GM21529 (cell line): ENCODE measurements at regions not wholly inside any gene's neighbourhood (a gene's known extent, or its start where the extent isn't known, plus 50 kb on each side); places are given as distances from the start of the nearest gene placed in this dataset.

Source experiments
- ATAC-seq: cut with Tn5 transposase; IDR thresholded peaks from one replicate; pipeline ENCODE4 v1.9.1; 2021; ENCODE audit not compliant: unreplicated experiment

DNA sequence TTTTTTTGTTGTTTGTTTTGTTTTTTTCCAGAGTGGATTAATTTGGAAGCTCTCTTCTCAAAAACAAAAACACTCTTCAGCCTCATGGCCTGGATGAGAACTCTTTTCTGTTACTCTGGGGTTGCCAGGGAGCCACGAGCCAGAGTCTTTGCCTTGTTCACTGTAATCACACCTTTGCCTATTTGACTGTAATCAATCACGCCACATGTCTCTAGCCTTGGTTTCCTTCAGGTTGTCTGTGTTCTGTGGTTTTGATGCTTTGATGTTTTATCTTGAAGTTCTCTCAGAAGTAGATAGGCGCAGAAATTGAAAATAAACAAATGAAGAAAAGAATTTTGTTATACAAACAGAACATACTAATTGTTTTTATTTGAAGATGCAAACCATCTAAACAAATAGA, 62.3 kb upstream of the IGF1R start:
- ATAC-seq = no peak

DNA sequence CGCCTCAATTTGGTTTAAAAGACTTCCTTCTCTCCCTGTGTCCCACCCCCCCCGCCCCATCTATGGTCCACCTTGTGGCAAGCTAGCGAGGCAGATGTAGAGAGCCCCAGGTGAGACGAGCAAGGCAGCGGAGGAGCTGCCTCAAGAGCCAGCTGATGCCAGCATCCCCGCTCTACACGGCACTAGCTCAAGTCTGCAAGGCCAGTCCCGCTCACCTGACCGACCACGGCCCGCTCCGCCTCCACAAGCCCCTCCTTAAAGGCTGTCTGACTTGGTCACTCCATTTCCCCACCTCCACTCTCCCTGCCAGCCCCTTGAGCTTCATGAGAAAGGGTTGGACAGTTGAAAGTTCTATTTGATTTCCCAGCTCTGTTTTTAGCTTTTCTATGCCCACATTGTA, 56.2 kb upstream of the IGF1R start:
- ATAC-seq = no peak

DNA sequence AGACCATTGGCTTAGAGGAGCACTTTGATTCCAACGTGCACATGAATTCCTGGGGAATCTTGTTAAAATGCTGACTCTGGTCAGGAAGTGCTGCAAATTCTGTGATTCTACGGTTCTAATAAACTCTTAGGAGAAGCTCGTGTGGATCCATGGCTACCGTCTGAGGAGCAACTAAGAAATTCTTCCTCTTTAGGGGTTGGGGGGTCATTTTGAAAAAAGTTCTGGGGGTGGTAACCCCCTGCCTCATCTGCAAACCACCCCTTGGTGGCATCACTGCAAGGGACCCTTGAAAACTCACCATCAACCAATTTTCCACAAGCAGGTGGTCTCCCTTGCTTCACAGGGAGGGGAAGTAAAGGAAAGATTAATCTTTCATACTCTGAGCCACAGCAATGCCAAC, 52.2 kb upstream of the IGF1R start:
- ATAC-seq = no peak

DNA sequence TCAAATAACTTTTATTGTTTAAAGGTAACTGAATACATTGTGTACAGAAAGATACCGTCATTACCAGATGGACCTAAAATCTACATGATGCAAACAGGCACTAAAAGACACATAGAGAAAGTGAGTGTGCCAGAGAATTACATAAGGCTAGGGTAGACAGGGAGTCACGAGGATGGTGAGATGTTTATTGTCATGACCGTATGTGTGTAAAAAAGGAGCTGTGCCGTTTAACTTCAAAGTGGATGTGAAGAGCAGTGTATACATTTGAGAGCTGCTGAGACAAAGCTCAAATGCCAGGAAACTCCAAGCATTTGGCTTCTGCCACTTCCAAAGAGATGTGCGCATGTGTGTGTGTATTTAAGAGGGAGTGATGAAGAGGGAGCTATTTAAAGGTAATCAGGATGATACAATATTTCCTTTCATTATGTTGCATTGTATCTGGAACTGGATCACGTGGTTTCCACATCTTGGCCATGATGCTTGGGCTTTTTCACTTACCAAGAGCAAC, 51.4 kb upstream of the IGF1R start:
- ATAC-seq = no peak

DNA sequence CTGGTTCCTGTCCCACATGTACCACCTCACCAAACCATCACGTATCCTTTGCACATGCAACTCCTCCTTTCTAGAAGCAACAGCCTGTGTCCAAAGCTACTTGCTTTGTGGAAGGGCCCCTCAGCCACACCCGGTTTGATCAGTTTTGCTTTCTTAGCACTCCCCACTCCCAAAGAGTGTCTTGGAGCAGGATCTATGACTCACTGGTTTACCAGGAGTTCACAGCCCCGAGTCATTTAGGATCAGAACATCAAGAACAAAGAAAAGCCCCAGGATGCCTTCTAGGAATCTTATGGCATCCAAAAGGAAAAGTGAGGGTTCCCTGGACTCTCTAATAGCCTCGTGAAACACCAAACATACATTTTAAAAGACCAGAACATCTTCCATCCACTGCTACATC, 50.7 kb upstream of the IGF1R start:
- no peak for ATAC-seq
